GM12865 (cell line): ENCODE measurements at regions not wholly inside any gene's neighbourhood (a gene's known extent, or its start where the extent isn't known, plus 50 kb on each side); places are given as distances from the start of the nearest gene placed in this dataset.

Source experiments
- DNase-seq: peaks from one replicate; pipeline ENCODE4 v3.0.0; 2010; ENCODE audit warnings: low read depth
- H3K4me3 ChIP-seq: 2 replicates; pipeline ENCODE4 v1.5.1; 2011; ENCODE audit warnings: mild to moderate bottlenecking, low read depth, low read length, control low read depth
- TF ChIP-seq, protein P1 (sequence below): IDR thresholded peaks from 2 replicates; pipeline ENCODE4 v1.5.1; 2011; ENCODE audit warnings: low read length, control low read depth, low read depth, inconsistent platforms; ENCODE audit not compliant: insufficient read depth; ENCODE audit errors: missing control alignments

DNA sequence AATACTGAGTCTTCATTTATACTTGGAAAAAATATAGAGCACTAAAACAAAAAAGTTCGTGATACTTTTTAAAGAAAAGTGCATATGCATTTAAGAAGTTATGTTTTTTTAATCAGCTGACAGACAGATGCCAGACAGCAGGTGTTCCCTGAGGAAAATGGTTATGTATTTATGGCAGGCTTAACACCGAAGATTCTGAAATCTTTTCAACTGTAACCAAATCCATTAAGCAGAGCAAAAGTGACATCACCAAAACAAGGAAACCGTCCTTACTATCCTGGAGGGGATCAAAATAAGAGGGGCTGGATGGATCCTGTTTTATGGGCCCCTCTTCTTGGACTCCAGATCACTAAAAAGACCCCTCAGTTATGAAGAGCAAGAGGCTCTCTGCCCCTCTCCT lies 404.9 kb upstream of the ADAMTS16 start:
- TF ChIP-seq, protein P1, sequence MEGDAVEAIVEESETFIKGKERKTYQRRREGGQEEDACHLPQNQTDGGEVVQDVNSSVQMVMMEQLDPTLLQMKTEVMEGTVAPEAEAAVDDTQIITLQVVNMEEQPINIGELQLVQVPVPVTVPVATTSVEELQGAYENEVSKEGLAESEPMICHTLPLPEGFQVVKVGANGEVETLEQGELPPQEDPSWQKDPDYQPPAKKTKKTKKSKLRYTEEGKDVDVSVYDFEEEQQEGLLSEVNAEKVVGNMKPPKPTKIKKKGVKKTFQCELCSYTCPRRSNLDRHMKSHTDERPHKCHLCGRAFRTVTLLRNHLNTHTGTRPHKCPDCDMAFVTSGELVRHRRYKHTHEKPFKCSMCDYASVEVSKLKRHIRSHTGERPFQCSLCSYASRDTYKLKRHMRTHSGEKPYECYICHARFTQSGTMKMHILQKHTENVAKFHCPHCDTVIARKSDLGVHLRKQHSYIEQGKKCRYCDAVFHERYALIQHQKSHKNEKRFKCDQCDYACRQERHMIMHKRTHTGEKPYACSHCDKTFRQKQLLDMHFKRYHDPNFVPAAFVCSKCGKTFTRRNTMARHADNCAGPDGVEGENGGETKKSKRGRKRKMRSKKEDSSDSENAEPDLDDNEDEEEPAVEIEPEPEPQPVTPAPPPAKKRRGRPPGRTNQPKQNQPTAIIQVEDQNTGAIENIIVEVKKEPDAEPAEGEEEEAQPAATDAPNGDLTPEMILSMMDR = no peak
- H3K4me3 ChIP-seq = no peak overlapping the region
- no peak for DNase-seq

DNA sequence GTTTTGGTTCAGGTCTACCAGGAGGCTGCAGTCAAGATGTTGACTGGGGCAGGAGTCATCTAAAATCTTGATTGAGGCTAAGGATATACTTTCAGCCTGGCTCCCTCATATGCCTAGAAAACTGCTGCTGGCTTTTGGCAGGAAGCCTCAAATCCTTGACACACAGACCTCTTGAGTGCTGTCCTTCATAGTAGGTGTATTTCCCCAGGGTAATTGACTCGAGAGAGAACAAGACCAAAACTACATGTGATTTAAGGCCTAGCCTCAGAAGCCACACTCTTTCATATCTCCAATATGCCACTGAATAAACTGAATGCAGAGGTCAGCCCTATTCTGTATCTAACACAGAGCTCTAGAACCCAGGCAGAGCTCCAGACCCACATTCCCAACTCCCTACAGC lies 402.3 kb upstream of the ADAMTS16 start:
- H3K4me3 ChIP-seq = no peak overlapping the region
- TF ChIP-seq, protein P1 = no peak
- no peak for DNase-seq

DNA sequence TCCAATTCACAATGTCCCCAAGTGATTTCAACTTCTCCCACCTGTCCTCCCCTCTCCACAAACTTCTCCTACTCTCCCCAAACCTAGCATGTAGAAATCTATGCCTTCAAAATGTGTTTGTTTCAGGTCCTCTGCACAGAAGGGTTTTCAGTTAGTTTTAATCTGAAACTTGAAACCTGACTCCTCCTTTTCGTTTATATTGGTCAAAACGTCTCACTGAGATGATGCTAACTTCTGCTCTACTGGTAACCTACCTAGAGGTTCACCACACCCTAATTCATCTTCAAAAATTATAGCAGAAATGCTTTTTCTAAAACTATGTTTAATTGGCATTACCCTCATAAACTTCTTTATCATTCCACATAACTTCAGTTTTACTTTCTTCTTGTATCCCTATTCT lies 401.8 kb upstream of the ADAMTS16 start:
- no peak overlapping the region for H3K4me3 ChIP-seq
- DNase-seq = no peak
- TF ChIP-seq, protein P1 = no peak

DNA sequence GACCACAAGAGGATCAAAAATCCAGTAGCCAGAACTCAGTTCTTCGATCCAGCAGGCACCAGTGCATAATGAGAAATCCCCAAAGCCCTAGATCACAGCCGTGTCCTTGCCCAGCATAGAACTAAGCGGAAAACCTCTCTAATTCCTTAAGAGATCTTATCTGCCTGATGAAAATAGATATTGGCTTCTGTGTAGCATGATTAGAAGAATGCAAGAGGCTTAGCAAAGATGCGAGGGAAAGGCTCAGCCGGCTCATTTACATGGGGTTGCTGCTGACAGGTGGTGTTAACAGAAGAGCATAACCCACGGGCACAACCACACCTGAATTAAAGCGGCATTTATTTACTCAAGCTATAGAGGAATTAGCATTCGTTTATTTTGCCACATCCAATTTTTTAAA lies 400.0 kb upstream of the ADAMTS16 start:
- TF ChIP-seq, protein P1 = no peak
- DNase-seq = no peak

DNA sequence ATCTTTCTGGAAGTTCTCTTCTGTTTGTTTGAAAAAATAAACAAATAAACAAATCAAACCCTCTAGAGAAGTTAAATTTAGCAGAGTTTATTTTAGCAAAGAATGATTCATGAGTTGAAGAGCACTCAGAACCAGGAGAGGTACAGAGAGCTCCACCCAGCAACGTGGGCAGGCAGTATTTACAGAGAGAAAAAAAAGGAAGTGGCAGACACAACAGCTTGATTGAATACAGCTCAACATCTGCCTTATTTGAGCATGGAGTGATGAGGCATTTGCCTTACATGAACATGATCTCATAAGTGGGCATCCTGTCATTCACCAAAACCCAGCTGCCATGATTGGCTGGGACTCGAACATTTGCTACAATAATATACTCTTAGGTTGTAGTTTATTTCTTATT lies 381.6 kb upstream of the ADAMTS16 start:
- no peak overlapping the region for H3K4me3 ChIP-seq
- TF ChIP-seq, protein P1 = no peak
- DNase-seq = no peak

More for the DNA sequence above, 400.0 kb upstream of the ADAMTS16 start:
- no peak overlapping the region for H3K4me3 ChIP-seq

DNA sequence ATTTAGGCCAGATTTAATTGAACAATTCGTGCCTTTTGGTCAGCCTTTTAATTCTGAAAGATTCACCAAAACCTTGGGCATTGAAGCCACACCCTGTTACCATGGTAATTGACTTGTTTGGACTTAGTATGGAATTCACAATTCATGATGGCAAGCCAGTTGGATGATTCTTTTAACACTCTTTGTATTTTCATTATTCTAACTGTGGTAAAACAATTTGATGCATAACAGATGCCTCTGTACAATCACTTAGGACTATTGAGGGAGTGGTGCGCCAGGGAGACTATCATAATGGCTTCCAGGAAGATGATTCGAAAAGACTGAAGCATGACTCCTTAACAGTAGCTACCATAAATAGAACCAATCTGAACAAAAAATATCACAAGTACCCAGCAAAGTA lies 381.1 kb upstream of the ADAMTS16 start:
- TF ChIP-seq, protein P1 = no peak

DNA sequence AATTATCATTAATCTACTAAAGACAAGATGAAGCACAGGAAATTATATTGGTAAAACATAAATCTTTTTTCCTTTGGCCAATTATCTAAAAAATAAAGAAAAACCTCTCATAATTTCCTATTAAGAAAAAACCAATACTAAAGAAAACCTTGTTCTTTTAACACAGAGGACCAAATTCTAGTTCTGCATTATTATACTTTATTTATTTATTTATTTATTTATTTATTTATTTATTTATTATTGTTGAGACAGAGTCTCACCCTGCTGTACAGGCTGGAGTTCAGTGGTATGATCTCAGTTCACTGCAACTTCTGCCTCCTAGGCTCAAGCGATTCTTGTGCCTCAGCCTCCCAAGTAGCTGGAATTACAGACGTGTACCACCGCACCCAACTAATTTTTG lies 377.8 kb upstream of the ADAMTS16 start:
- no peak for DNase-seq
- TF ChIP-seq, protein P1 = no peak
- no peak overlapping the region for H3K4me3 ChIP-seq

More for the DNA sequence above, 381.1 kb upstream of the ADAMTS16 start:
- DNase-seq = no peak
- no peak overlapping the region for H3K4me3 ChIP-seq
